DMS79 (cell line): ENCODE measurements at regions not wholly inside any gene's neighbourhood (a gene's known extent, or its start where the extent isn't known, plus 50 kb on each side); places are given as distances from the start of the nearest gene placed in this dataset.

Experiments used
- DNase-seq: peaks from one replicate; lab custom pipeline; 2025; lab: John Stamatoyannopoulos, UW

GRCh38 chr1:243916160-243916559, 66.1 kb upstream of the AKT3 start:
- no peak for DNase-seq

GRCh38 chr1:243912347-243912746, 62.3 kb upstream of the AKT3 start:
- DNase-seq = no peak

GRCh38 chr1:243910607-243911006, 60.6 kb upstream of the AKT3 start:
- DNase-seq = no peak

DNA sequence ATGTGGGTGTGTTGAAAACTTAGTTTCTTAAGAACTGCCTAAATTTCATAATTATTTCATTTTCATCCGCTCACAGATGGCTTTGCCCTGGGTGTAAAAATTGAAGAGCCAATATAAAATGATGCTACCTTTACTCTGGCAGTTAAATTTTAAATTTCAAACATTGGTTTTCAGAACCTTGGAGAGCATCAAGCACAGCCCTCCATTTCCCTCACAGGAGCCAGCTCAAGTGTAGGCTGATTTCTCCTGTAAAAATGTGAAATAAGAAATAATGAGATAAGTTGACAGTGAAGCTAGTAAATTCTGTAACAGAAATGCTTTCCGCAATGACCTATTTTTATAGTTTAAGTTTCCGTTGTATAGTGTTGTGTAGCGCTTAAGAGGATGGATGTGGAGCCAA, 53.9 kb upstream of the AKT3 start:
- no peak for DNase-seq

DNA sequence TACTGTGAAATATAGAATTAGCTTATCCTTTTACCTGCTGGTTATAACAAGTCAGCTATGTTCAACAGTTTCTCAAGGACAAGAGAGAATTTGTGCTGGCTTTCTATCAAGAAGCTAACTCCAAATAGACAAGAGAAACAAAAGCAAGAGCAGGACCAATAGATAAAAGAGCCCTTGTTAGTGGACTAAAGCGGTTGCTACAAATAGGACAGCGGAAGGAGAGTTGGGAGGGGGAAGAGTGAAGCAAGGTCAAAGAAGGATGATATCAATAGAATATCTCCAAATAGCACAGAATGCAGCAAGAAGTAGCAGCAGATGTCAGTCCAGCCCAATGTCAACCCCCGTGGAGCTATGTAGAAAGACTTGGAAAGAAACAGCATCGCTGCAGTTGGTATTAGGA, 53.0 kb upstream of the AKT3 start:
- no peak for DNase-seq

DNA sequence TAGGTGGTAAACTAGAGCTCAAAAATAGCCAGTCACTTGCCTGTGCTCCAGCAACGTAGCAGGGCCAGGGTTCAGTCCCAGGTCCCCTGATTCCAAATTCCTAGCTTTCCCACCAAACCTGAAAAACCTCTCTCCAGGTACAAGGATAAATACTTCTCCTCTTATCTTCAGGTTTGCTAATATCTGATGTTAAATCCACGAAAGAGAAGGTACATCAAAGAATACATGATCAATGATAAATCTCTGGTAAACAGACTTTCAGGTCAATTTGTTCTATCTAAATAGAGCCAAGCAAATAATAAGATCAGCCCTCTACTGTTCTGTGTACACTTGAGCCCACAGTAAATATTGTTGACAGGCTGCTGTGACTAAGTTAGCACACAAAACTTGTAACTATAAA, 52.1 kb upstream of the AKT3 start:
- no peak for DNase-seq
